Activated naive CD4-positive, alpha-beta T cell (primary cell): ENCODE measurements at regions not wholly inside any gene's neighbourhood (a gene's known extent, or its start where the extent isn't known, plus 50 kb on each side); places are given as distances from the start of the nearest gene placed in this dataset.

Experiments used
- DNase-seq, 4 experiments: peaks; one replicate each; lab custom pipeline; 2025; lab: John Stamatoyannopoulos, UW

DNA sequence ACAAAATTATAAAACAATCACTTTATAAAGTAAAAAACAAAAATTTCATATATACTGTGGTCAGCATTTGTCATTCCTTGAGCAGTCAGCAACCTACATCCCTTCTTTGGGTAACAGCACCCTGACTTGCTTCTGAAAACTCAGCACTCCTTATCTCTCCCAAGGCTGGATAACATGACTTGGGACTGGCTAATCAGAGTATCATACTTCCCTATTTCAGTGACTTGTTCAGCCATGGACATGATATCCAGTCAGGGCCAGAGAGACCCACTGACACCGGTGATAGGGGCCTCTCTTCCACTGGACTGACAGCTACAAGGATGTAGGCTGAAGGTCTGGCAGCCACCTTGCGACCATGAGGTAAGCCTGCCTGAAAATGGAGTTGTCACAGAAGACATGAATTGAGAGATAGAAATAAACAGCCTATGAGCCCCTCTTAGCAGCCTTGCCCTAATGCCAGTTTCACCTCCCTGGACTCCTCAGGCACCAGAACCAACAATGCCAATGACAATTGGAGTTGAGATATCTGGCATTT, 84.4 kb upstream of the NEBL start:
- no peak for DNase-seq

DNA sequence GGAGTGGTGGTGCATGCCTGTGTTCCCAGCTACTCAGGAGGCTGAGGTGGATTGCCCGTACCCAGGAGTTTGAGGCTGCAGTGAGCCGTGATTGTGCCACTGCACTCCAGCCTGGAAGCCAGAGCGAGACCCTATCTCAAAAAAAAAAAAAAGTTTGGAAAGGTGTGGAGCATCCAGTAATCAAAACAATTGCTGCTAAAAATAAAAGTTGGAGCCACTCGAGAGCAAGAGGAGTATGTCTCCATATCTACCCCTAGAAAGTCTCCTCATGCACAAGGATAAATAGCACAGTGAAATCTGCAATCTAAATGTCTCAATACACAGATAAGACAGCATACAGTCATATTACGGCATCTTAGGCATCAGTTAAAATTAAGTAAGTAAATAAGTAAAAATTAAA, 81.5 kb upstream of the NEBL start:
- no peak for DNase-seq

DNA sequence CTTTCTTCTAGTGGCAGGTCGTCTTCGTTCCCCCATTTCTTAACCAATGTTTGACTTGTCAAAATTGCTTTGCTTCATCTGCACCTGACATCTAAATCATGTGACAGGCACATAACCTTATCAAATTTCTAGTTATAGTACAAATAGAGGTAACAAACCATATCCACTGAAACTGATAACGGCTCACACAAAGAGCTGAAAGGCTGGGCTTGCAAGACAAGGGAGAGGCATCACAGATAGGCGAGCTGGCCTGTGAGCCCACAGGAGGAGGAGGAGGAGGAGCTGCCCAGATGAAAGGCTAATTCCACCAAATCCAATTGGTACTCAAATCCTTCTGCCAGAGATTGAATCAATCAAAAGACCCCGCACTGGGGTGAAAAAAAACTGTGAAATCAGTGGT, 80.2 kb upstream of the NEBL start:
- no peak for DNase-seq

DNA sequence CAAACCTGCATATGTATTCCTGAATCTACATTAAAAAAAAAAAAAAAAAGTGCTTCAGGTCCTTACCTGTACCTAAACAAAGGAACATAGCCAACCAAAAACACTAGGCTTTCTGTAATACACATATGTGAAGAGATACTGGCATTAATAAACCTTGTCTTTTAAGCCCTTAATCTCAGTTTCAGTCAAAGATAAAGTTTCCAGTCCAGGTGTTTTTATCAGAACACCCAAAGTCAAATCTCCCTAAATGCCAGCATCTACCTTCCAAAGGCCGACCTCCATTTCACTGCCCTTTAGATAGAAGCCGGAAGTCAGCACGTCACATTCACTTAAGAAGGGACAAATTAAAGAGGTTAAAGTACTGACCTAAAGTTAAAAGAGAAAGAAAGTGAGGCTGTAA, 79.8 kb upstream of the NEBL start:
- no peak for DNase-seq

DNA sequence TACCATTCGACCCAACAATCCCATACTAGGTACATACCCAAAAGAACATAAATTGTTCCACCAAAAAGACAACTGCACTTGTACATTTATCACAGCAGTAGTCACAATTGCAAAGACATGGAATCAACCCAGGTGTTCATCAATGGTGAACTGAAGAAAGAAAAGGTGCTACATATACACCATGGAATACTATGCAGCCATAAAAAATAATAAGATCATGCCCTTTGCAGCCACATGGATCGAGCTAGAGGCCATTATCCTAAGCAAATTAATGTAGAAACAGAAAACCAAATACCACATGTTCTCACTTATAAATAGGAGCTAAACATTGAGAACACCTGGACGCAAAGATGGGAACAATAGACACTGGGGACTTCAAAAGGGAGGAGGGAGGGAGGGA, 79.3 kb upstream of the NEBL start:
- DNase-seq = no peak

DNA sequence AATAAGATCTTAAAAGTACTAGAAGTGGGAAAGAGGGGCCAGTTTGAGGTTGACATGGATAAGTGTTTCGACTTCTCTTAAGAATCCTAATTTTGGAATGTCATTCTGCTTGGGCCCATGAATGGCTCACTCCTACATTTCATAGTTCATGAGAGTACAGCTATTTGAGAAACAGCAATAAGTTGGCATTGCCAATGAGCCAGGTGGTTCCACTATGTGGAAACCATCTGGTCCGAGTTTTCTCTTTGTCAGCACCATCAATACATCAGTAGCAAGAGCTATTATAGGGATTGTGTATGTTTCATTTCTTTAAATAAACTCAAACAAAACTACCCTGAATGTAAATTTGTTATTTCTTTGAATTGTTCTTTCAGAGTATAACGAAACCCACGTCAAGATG, 78.1 kb upstream of the NEBL start:
- no peak for DNase-seq

DNA sequence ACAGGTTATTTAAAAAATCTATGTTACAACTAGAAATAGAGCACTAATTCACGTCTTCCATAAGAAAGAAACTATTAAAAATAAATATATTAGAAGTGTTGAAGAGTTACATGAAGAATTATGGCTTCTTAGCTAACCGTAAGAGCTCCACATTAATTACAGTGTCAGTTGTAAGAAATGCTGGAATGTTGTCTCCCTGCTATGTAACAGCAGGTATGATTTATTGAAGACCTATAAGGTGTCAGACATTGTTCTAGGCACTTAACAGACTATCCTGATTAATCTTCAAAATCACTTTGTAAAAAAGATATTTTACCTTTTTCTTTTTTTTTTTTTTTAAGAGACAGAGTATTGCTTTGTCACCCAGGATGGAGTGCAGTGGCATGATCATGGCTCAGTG, 75.8 kb upstream of the NEBL start:
- DNase-seq = no peak

DNA sequence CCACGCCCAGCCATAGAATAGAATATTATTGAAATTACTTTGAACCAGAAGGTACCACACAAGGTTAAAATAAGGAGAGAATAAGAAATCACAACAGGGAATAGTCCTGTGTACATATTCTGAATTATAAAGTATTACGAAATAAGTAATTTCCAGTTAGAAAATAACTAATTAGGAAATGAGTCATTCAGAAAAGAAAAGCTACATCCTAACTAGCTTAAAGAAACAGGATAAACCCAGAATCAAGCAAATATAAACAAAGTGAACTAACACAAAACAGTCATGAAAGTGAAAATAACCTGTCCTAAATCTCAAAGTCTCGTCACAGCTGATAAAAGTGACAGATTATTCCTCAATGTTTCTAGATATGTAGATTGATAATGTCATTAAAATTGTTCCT, 74.8 kb upstream of the NEBL start:
- no peak for DNase-seq

DNA sequence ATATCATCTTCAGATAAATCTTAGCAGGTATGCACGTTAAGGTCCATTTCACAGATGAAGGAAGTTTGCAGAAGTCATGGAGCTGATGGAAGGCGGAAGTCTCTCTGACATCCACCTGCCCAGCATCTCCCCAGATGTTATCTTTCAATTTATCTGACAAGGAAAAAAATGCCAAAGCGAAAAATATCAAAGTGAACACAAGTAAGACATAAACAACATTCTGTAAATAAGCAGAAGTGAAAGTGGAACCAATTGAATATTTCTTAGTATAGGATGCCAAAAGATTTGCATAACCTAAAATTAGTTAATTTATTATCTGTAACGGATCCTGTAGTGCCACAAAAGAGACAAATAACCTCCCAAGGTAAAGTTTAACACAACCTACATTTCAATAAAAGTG, 73.6 kb upstream of the NEBL start:
- DNase-seq = no peak

DNA sequence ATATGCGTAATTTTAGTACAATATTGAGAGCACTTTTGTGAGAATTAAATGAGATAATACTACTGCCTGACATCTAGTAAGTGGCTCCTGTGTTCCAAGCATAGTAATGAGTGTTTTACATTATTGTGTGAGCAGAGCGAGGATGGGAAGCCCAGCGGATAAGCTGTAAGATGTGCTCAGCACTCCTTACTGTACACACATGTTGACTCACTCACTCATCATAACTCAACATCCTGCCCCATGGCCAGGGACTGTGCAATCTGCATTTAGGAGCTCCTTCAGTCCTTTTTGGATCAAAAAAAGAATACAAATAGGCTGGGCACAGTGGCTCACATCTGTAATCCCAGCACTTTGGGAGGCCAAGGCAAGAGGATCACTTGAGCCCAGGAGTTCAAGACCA, 72.9 kb upstream of the NEBL start:
- DNase-seq = no peak

DNA sequence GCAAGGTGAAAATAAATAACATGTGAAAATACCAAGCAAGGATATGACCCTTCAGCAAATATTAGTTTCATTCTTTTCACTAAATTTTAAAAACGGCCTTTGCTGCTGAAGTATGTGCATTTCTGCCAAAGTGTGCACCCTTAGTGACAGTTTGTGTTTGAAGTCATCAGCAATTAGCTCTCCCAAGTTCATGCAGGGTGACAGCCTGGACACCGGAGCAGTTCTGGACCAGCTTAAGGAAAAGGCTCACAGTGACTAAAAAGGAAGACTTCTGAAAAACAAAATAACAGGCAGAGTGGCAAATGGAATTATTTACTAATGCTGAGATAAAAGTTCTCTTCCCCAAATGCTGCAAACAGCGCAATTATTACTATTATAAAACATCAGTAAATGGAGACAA, 69.3 kb upstream of the NEBL start:
- no peak for DNase-seq

DNA sequence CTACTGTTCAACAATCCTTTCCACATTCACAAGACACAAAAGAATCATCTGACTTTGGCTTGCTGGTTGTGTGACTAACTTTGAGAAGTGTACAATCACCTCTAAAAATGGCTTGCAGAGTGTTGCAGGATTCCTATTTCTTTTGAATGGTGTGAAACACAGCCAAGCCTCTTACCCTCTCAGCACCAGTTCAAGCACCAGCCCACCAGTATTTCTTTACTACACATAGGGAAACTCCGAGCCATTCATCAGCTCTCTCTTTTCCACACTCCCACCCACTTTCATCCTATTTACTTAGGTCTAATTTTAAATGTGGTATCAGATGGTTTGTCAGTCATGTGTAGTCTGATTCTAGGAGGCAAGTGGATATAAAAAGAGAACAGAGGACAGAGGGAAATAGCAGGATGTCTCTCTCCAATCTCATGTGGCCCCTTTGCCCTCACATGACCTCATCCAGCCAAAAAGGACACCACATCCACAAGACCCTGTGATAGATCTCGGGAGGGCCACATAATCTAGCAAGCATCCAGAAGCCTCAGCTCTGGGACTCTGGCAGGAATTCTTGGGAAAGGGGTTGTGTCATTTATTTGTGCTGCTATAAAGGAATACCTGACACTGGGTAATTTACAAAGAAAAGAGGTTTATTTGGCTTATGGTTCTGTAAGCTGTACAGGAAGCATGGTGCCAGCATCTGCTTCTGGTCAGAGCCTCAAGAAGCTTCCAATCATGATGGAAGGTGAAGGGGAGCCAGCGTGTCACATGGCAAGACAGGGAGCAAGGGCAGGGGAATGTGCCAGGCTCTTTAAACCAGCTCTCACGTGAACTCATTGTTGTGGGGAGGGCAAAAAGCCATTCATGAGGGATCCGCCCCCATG, 66.8 kb upstream of the NEBL start:
- no peak for DNase-seq

DNA sequence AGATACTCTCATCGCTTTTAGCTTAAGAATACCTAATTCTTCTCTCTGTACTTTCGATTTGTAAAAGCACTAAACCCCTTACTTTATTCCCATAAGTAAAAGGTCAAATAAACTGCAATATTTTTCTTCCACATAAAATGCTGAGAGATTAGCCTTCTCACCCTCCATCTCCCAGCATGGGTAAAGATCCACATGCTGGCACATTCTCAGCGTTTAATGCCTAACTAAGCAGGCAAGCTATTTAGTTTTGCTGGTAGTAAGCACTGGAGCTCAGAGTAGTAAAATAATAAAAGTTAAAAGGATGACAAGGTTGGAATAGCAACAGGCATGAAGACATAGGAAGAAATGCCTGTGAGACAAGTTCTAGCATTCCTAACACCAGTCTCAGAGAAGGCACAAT, 65.9 kb upstream of the NEBL start:
- DNase-seq = no peak

DNA sequence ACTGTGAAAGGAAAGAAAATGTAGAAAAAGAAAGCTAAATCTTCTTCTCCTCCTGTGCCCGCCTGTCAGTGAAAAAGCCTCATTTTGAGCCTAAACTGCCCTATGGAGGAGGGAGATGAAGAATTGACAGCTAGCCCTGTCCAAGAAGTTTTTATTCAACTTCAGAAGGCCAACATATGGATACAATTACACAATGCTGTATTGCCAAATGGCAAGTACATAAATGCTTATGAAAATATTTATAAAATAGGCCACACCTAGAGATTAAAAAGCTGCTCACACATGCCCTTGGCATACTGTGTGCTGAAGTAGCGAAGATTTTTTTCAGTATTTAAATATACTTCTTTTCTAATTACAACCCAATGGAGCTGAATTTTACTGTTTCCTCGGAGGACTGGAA, 65.1 kb upstream of the NEBL start:
- no peak for DNase-seq

DNA sequence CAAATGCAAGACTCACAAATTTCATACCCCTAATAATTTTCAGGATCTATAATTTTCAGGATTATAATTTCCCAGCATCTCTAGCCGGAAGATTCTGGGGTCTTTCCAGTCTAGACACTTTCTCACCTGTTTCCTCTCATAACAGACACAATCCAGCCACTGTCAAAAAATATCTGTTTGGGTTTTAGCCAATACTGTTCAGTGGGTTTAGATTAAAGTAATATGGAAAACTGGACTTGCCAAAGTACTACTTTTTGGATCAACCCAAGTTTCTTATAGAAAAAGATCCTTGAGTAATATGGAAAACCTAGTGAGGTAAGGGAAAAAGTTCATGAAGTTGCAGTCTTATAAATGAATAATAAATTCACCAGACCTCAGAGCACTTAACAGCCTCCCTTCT, 62.1 kb upstream of the NEBL start:
- DNase-seq = no peak

DNA sequence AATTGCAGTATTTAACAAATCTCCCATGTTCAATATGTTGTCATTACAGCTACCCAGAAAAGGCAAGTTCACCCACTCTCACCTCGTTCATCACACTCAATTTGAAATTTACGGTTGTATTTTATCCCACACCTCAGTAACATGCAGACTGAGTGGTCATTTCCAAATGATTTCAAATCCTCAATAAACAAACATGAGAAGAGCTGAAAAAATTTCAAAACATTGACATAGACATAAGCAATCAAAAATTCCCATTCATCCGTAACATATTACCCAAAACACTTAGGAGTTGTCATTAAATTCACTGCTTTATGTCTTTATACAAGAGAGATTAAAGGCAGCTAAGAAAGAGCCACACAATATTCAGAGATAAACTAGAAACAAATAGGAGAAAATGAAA, 61.7 kb upstream of the NEBL start:
- DNase-seq = no peak

DNA sequence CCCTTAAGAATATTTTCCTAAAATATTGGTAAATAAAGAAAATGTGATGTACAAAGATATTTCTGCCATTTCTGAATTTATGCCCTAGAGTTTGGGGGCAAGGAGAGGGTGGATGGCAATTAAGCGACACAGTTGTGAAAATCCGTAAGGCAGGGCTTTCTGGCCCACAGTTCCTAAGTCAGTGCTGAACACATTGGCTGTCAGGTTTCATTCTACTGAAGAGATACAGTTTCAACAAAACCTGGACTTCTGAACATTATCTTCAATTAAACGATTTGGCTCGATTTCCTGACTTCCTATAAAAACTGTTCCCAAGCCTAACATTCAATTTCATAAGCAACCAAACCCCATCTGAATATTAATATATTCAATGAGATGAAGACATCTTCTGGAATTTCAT, 61.1 kb upstream of the NEBL start:
- no peak for DNase-seq

DNA sequence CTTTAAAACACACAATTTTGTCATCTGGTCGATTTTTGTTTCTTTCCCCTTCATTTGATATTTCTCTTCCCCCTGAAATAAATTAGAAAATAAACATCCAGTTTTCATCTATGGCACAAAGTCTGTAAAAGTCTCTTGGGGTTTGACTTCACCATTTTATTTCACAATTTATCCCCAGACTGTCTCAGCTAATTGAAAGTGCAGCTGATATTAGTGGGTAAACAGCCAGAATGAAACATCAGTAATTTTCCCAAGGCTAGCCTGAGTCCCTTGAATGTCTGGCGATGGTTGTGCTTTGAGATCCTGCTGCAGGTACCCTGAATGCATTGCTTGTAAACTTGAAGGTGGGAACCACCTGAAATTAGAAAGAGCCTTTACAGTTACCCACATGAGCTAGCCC, 60.6 kb upstream of the NEBL start:
- DNase-seq = no peak

DNA sequence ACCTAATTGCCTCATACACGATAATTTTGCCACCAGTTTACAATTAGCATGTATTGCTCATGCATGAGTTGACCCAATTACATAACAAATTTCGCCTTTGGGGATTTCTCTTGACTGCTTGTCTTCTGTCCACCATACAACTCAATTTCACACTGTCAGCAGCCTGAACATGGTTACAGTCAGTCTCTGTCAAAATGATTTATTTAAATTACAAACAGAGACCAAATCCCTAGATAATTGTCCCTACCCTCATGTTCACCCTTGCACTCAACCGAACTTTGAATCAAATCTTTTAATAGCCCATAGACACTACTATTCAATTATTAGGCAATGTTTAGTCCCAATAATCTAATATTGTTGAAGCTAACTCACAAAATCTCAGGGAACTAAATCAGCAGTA, 59.7 kb upstream of the NEBL start:
- DNase-seq = no peak

DNA sequence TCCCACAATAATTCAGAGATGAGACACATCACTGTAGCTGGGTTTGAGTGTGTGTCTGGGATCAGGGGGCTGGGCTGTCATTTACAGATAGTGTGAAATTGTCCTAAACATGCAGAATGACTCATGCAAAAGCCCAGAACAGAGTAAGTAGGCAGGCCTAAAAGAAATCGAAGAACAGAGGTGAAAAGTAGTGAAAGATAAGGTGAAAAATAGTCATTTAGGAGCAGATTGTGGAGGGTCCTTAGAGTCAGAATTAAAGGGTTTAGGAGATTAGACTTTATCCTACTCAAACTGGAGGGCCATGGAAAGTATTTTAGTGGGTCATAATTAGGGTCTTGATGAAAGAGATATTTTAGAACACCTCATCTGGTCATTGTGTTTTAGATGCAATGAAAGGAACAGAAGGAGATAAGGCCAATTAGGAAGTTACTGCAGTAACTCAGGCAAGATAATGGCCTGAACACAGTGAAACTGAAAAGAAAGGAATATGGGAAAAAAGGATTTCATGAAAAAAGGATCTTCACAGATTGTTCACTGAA, 58.3 kb upstream of the NEBL start:
- DNase-seq = no peak

DNA sequence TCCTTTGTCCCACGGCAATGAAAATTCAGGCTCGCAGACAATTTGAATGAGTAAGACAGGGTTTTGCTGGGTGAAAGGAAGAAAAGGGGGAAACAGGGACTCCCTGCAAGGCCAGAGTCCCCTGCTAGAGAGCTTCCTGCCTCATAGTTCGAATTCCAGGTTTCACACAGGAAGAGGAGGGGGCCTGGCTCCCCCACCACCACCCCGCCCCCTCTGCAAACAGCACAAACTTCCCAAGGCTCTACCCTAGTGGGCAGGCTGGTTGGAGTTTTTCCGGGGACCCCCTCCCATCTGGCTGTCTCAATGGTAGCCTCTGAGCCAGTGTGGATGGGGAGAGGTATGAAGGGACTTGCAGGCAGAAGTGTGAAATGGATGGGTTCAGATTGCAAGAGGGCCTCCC, 57.4 kb upstream of the NEBL start:
- no peak for DNase-seq

DNA sequence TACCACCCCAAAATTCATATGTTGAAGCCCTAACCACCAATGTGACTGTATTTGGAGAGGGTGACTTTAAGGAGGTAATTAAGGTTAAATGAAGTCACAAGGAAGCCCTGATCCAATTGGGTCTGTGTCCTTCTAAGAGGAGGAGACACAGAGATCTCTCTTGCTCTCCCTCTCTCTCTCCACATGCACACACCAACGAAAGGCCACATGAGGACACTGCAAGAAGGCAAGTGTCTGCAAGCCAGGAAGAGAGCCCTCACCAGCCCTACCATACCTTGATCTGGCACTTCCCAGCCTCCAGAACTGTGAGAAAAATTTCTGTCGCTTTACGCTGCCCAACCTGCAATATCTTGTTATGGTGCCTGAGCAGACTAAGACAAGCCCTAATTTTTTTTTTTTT, 56.0 kb upstream of the NEBL start:
- no peak for DNase-seq

DNA sequence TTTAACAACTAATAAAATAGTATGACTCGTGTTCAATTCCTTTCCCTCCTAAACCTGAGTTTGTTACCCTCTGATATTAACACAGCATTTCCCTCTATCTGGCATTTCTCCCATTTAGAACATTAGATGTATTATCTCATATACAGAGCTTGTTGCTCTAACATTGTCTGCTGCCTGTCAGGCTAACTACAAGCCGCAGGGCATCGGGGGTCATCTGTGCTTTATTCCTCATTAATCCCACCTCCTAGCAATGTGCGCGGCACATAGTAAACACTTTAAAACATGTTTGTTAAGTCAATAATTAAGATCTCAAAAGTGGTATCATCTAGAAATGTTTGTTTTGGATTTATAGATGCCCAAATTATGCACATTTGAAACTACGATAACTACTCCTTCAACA, 52.9 kb upstream of the NEBL start:
- no peak for DNase-seq
